ENCODE measurements at regions not wholly inside any gene's neighbourhood (a gene's known extent, or its start where the extent isn't known, plus 50 kb on each side); places are given as distances from the start of the nearest gene placed in this dataset.

DNA sequence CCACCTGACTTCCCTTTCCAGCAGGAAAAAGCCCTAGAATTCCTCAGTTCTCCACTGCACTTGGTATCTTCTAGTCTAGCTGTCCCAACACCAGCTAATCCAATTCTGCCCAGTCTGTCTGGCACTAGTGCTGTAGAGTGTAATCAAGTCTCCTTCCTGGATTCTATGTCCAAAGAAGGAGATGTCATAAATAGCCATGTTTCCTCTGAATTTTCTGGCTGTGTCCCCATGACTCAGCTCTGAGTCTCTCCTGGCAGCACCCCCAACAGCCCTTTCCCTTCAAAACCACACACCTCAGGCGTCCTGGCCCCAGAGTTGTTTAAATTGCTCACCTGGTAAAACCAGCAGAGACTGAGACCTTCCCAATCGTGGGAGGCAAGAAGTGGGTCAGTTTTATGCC lies 197.2 kb downstream of the GRXCR1 start:
- TF ChIP-seq FOXP2 (optimal IDR thresholded peaks at IDR 0.05; ENCODE audit: borderline replicate concordance, extremely low read depth, extremely low read length, insufficient read depth) (no peak), TAF1 (IDR thresholded peaks at IDR 0.05; ENCODE audit: borderline replicate concordance, insufficient read depth, low read length) (no peak), POLR2AphosphoS5 (IDR thresholded peaks at IDR 0.05; ENCODE audit: low read depth, low read length) (no peak), SIN3A (IDR thresholded peaks at IDR 0.05; ENCODE audit: borderline replicate concordance, insufficient read depth, low read length) (no peak)
- TF ChIP-seq, protein P1, sequence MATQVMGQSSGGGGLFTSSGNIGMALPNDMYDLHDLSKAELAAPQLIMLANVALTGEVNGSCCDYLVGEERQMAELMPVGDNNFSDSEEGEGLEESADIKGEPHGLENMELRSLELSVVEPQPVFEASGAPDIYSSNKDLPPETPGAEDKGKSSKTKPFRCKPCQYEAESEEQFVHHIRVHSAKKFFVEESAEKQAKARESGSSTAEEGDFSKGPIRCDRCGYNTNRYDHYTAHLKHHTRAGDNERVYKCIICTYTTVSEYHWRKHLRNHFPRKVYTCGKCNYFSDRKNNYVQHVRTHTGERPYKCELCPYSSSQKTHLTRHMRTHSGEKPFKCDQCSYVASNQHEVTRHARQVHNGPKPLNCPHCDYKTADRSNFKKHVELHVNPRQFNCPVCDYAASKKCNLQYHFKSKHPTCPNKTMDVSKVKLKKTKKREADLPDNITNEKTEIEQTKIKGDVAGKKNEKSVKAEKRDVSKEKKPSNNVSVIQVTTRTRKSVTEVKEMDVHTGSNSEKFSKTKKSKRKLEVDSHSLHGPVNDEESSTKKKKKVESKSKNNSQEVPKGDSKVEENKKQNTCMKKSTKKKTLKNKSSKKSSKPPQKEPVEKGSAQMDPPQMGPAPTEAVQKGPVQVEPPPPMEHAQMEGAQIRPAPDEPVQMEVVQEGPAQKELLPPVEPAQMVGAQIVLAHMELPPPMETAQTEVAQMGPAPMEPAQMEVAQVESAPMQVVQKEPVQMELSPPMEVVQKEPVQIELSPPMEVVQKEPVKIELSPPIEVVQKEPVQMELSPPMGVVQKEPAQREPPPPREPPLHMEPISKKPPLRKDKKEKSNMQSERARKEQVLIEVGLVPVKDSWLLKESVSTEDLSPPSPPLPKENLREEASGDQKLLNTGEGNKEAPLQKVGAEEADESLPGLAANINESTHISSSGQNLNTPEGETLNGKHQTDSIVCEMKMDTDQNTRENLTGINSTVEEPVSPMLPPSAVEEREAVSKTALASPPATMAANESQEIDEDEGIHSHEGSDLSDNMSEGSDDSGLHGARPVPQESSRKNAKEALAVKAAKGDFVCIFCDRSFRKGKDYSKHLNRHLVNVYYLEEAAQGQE (IDR thresholded peaks at IDR 0.05; ENCODE audit: insufficient read depth in 1 of 2, low read depth in 2 of 2, low read length in 2 of 2): no peak

DNA sequence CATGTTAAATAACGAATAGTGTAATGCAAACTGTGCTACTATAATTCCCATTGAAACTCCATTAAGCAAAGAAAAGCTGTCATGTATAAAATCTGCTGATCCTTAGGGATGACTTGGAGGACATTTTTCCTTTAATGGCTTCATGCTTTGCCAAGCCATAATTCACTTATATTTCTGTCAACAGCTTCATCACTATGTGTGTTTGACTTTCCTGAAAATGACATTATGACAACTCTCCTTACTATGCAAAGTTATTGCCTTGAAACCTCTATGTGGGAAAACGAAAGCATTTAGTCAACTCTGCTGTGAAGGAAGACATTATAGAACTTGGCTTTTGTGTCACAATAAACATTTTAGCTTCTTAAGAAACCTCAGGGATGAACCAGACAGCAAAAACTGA lies 210.5 kb downstream of the GRXCR1 start:
- TF ChIP-seq TAF1 (IDR thresholded peaks at IDR 0.05; ENCODE audit: borderline replicate concordance, insufficient read depth, low read length) (no peak), POLR2AphosphoS5 (IDR thresholded peaks at IDR 0.05; ENCODE audit: low read depth, low read length) (no peak), FOXP2 (optimal IDR thresholded peaks at IDR 0.05; ENCODE audit: borderline replicate concordance, extremely low read depth, extremely low read length, insufficient read depth) (no peak)
- TF ChIP-seq, protein P1 (IDR thresholded peaks at IDR 0.05; ENCODE audit: insufficient read depth in 1 of 2, low read depth in 2 of 2, low read length in 2 of 2): no peak

DNA sequence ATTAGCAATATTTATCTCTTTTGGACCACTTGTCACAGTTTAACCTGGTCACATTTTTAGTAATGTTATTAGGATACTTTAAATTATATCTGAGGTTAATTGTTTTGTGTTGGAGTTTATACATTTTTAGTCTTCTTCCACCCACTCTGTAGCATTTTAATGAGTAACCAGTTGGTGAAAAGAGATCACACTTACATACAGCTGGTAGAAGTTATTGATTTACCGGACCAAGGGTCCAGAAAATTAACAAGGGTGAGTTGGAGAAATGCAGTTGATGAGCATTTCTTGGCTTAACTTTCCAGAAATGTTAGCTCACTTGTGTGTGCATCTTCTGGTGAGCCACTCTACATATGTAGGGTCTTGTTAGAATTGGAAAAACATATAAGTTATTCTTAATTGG lies 219.6 kb downstream of the GRXCR1 start:
- TF ChIP-seq FOXP2 (optimal IDR thresholded peaks at IDR 0.05; ENCODE audit: borderline replicate concordance, extremely low read depth, extremely low read length, insufficient read depth) (no peak), POLR2AphosphoS5 (IDR thresholded peaks at IDR 0.05; ENCODE audit: low read depth, low read length) (no peak), TAF1 (IDR thresholded peaks at IDR 0.05; ENCODE audit: borderline replicate concordance, insufficient read depth, low read length) (no peak), SIN3A (IDR thresholded peaks at IDR 0.05; ENCODE audit: borderline replicate concordance, insufficient read depth, low read length) (no peak)
- TF ChIP-seq, protein P1 (IDR thresholded peaks at IDR 0.05; ENCODE audit: insufficient read depth in 1 of 2, low read depth in 2 of 2, low read length in 2 of 2): no peak

DNA sequence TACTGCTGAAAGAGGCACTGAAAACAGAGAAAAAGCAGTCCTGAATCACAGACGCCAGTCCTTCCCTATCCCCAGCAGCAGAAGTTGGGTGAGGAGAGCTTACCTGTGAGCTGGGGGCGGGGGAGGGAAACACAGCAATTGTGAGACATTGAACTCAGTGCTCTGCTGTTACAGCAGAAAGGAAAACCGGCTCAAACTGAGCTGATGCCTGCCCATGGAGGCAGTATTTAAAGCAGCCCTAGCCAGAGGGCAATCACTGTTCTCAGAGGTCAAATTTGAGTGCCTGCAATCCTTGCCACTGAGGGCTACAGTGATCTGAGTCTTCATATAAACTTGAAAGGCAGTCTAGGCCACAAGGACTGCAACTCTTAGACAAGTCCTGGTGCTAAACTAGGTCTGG lies 220.7 kb downstream of the GRXCR1 start:
- TF ChIP-seq POLR2AphosphoS5 (IDR thresholded peaks at IDR 0.05; ENCODE audit: low read depth, low read length) (no peak), FOXP2 (optimal IDR thresholded peaks at IDR 0.05; ENCODE audit: borderline replicate concordance, extremely low read depth, extremely low read length, insufficient read depth) (no peak), TAF1 (IDR thresholded peaks at IDR 0.05; ENCODE audit: borderline replicate concordance, insufficient read depth, low read length) (no peak), SIN3A (IDR thresholded peaks at IDR 0.05; ENCODE audit: borderline replicate concordance, insufficient read depth, low read length) (no peak)
- TF ChIP-seq, protein P1 (IDR thresholded peaks at IDR 0.05; ENCODE audit: insufficient read depth in 1 of 2, low read depth in 2 of 2, low read length in 2 of 2): no peak

DNA sequence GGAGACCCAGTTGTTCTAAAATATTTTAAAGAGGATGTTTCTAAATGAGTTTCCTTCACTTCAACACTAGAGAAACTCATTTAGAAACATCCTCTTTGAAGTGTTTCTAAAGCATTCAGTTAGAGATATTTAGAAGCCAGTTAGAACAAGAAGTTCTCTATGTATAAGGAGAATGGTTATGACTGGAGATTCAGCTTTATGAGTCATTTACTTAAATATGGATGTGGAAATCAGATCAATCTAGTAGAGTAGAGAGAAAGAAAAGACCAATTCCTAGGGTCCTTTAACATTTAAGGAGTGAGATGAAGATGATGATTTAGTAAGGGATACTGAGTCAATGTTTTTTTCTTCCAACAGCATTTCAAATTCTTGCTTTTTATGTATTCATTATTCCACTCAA lies 234.1 kb downstream of the GRXCR1 start:
- no peak for TF ChIP-seq TAF1 (IDR thresholded peaks at IDR 0.05; ENCODE audit: borderline replicate concordance, insufficient read depth, low read length)
- TF ChIP-seq, protein P1 (IDR thresholded peaks at IDR 0.05; ENCODE audit: insufficient read depth in 1 of 2, low read depth in 2 of 2, low read length in 2 of 2): no peak
- TF ChIP-seq FOXP2 (optimal IDR thresholded peaks at IDR 0.05; ENCODE audit: borderline replicate concordance, extremely low read depth, extremely low read length, insufficient read depth): no peak
- no peak for TF ChIP-seq SIN3A (IDR thresholded peaks at IDR 0.05; ENCODE audit: borderline replicate concordance, insufficient read depth, low read length)
- TF ChIP-seq POLR2AphosphoS5 (IDR thresholded peaks at IDR 0.05; ENCODE audit: low read depth, low read length): no peak
